Right lobe of liver (tissue), 6 donors: ENCODE measurements at regions not wholly inside any gene's neighbourhood (a gene's known extent, or its start where the extent isn't known, plus 50 kb on each side); places are given as distances from the start of the nearest gene placed in this dataset.

Experiments used
- ATAC-seq, 4 donors: fragments of 200-7000 bp; cut with Tn5 transposase; one replicate each; pipeline ENCODE4 v1.9.1; 2020; ENCODE audit warnings: mild to moderate bottlenecking in 4 of 4, moderate library complexity in 4 of 4
- DNase-seq, 3 donors: peaks; one replicate each; pipeline ENCODE4 v3.0.0-alpha.2; 2020
- H3K27ac ChIP-seq, 3 donors: fragments of 200-600 bp; one replicate each; pipeline ENCODE4 v1.8.0; 2022
- H3K27me3 ChIP-seq, 2 donors: fragments of 200-600 bp; one replicate each; pipeline ENCODE4 v1.8.0; 2022
- H3K36me3 ChIP-seq, 4 donors: fragments of 200-600 bp; sonication (generic) in 1 of 4; one replicate each; pipeline versions ENCODE4 v1.5.1 to v1.8.0; 2017 to 2022; ENCODE audit warnings: control low read depth in 1 of 4
- H3K4me1 ChIP-seq, 4 donors: fragments of 200-600 bp; sonication (generic) in 1 of 4; one replicate each; pipeline versions ENCODE4 v1.5.1 to v1.8.0; 2017 to 2022; ENCODE audit warnings: control low read depth in 1 of 4
- H3K4me3 ChIP-seq, 3 donors: fragments of 200-600 bp; one replicate each; pipeline ENCODE4 v1.8.0; 2022
- H3K9me3 ChIP-seq, 4 donors: fragments of 200-600 bp; sonication (generic) in 1 of 4; one replicate each; pipeline versions ENCODE4 v1.5.1 to v1.8.0; 2017 to 2022; ENCODE audit warnings: control low read depth in 1 of 4
- CTCF ChIP-seq, 4 donors: fragments of 200-600 bp in 3 of 4; fragments of 450-650 bp in 1 of 4; IDR thresholded peaks; one replicate each; pipeline versions ENCODE4 v1.5.1 to v1.8.0; 2016 to 2022; ENCODE audit warnings: antibody characterized with exemption in 4 of 4, mild to moderate bottlenecking in 2 of 4
- POLR2A ChIP-seq: fragments of 450-650 bp; IDR thresholded peaks from one replicate; pipeline ENCODE4 v1.6.1; 2017; ENCODE audit warnings: antibody characterized with exemption, mild to moderate bottlenecking
- WGBS: methylation state at CpG from one replicate; pipeline ENCODE4 v1.1.6; 2018; ENCODE audit warnings: low coverage, low lambda C conversion rate; ENCODE audit not compliant: insufficient coverage; ENCODE audit errors: missing lambda C conversion rate; 5-methylcytosine and 5-hydroxymethylcytosine counted together
- intact Hi-C, 2 donors: fragments of 100-400 bp; cut with DNase I; formaldehyde crosslinking; loops; one replicate each; pipeline versions ENCODE4 v1.11.2 to v1.14.1; 2022
- donor health status: DM: no; HTN: yes; CAD: no.
- donor health status: DM: no; HTN: no; CAD: no.
- donor health status: DM: no; HTN: no; CAD: no.
- donor health status: DM: no; HTN: yes; CAD: no.
- donor health status: DM: no; HTN: yes; CAD: no.

- DNase-seq (no peak), ATAC-seq (no peak)
- Histone ChIP-seq H3K27me3 (peaks cover 0 to 15% of the 10 kb centered on the region in 2 donors), H3K4me1 (no peaks in the 10 kb centered on the region), H3K27ac (no peak overlapping the region), H3K9me3 (no peaks in the 10 kb centered on the region), H3K4me3 (no peak overlapping the region), H3K36me3 (no peaks in the 10 kb centered on the region)
- intact Hi-C loops: no loop called here
- TF ChIP-seq CTCF (IDR thresholded peaks at IDR 0.05) (no peak), POLR2A (no peak)
- 57% methylated on average over 10 of the region's 23 CpGs for WGBS
These were observed 67.9 kb upstream of the SLCO4A1 start for GRCh38 chr20:62574230-62574993.

- TF ChIP-seq CTCF (IDR thresholded peaks at IDR 0.05): no peak
- no peak for TF ChIP-seq POLR2A
- Histone ChIP-seq H3K4me3 (no peak overlapping the region), H3K36me3 (no peaks in the 10 kb centered on the region), H3K9me3 (no peaks in the 10 kb centered on the region), H3K27ac (no peak overlapping the region), H3K4me1 (no peaks in the 10 kb centered on the region), H3K27me3 (peaks cover 0 to 20% of the 10 kb centered on the region in 2 donors)
- DNase-seq: no peak
- ATAC-seq: no peak
- intact Hi-C loops: no loop called here
- no CpG with 5 or more reads among the region's 23 CpGs for WGBS
These were observed 66.2 kb upstream of the SLCO4A1 start for GRCh38 chr20:62575976-62576722.

- intact Hi-C loops: no loop called here
- no peaks in the 10 kb centered on the region for H3K4me1 ChIP-seq
- WGBS: 29% methylated on average over 8 of the region's 15 CpGs
- no peaks in the 10 kb centered on the region for H3K36me3 ChIP-seq
- H3K4me3 ChIP-seq: no peak overlapping the region
- TF ChIP-seq CTCF (IDR thresholded peaks at IDR 0.05): no peak
- TF ChIP-seq POLR2A: no peak
- DNase-seq (no peak), ATAC-seq (no peak)
- H3K27me3 ChIP-seq: peaks cover 0 to 20% of the 10 kb centered on the region in 2 donors
- H3K27ac ChIP-seq: no peak overlapping the region
- no peaks in the 10 kb centered on the region for H3K9me3 ChIP-seq
These were observed 65.4 kb upstream of the SLCO4A1 start for GRCh38 chr20:62576815-62577489.

GRCh38 chr20:62577490-62577836, 64.8 kb upstream of the SLCO4A1 start:
- TF ChIP-seq CTCF (IDR thresholded peaks at IDR 0.05) (no peak), POLR2A (no peak)
- Histone ChIP-seq H3K27ac (no peak overlapping the region), H3K4me1 (no peaks in the 10 kb centered on the region), H3K36me3 (no peaks in the 10 kb centered on the region), H3K27me3 (peaks cover 0 to 20% of the 10 kb centered on the region in 2 donors), H3K9me3 (no peaks in the 10 kb centered on the region), H3K4me3 (no peak overlapping the region)
- intact Hi-C loops: no loop called here
- ATAC-seq (no peak), DNase-seq (no peak)
- WGBS: 0% methylated on average over 4 of the region's 14 CpGs
